HEK293 (cell line): ENCODE measurements at regions not wholly inside any gene's neighbourhood (a gene's known extent, or its start where the extent isn't known, plus 50 kb on each side); places are given as distances from the start of the nearest gene placed in this dataset.

Source experiments
- CTCF ChIP-seq: fragments of 450-650 bp; formaldehyde crosslinking; IDR thresholded peaks from 2 replicates; pipeline ENCODE4 v1.5.1; 2016; ENCODE audit warnings: missing biosample characterization, missing genetic modification characterization
- HOXC10 ChIP-seq: sonication (generic); formaldehyde crosslinking; IDR thresholded peaks from 2 replicates; pipeline ENCODE4 v1.8.1; 2023; ENCODE audit warnings: mild to moderate bottlenecking, missing genetic modification reagents
- PBX3 ChIP-seq: sonication (generic); formaldehyde crosslinking; IDR thresholded peaks from 2 replicates; pipeline ENCODE4 v1.8.1; 2022; ENCODE audit warnings: mild to moderate bottlenecking, moderate library complexity, missing genetic modification reagents
- RBAK ChIP-seq: fragments of 450-650 bp; formaldehyde crosslinking; IDR thresholded peaks from 2 replicates; pipeline ENCODE4 v1.5.1; 2016; ENCODE audit warnings: missing biosample characterization, missing genetic modification characterization
- REST ChIP-seq: fragments of 450-650 bp; formaldehyde crosslinking; IDR thresholded peaks from 2 replicates; pipeline ENCODE4 v1.5.1; 2016; ENCODE audit warnings: missing biosample characterization, missing genetic modification characterization
- ZNF121 ChIP-seq: fragments of 450-650 bp; formaldehyde crosslinking; IDR thresholded peaks from 2 replicates; pipeline ENCODE4 v1.5.1; 2016; ENCODE audit warnings: missing biosample characterization, missing genetic modification characterization
- ZNF292 ChIP-seq: fragments of 450-650 bp; formaldehyde crosslinking; IDR thresholded peaks from 2 replicates; pipeline ENCODE4 v1.5.1; 2016; ENCODE audit warnings: low read depth, missing biosample characterization, missing genetic modification characterization, borderline replicate concordance
- ZNF423 ChIP-seq: fragments of 450-650 bp; formaldehyde crosslinking; IDR thresholded peaks from 2 replicates; pipeline ENCODE4 v1.5.1; 2016; ENCODE audit warnings: missing biosample characterization, missing genetic modification characterization
- ZNF560 ChIP-seq: fragments of 450-650 bp; formaldehyde crosslinking; IDR thresholded peaks from 2 replicates; pipeline ENCODE4 v1.5.1; 2017; ENCODE audit warnings: missing biosample characterization, missing genetic modification characterization, borderline replicate concordance
- ZNF707 ChIP-seq: fragments of 450-650 bp; formaldehyde crosslinking; IDR thresholded peaks from 2 replicates; pipeline ENCODE4 v1.5.1; 2016; ENCODE audit warnings: missing biosample characterization, missing genetic modification characterization
- ZNF776 ChIP-seq: fragments of 450-650 bp; formaldehyde crosslinking; IDR thresholded peaks from 2 replicates; pipeline ENCODE4 v1.5.0; 2017; ENCODE audit warnings: missing biosample characterization, missing genetic modification characterization, borderline replicate concordance

GRCh38 chr10:120011359-120012130 lies 119.0 kb downstream of the SEC23IP start:
- TF ChIP-seq ZNF776 (tag by site-specific recombination) (no peak), CTCF (no peak), ZNF292 (tag by site-specific recombination) (no peak), ZNF707 (no peak), REST (tag by site-specific recombination) (no peak), ZNF560 (tag by site-specific recombination) (no peak), PBX3 (no peak), RBAK (tag by site-specific recombination) (no peak), HOXC10 (CRISPR knock-in tag) (no peak), ZNF423 (tag by site-specific recombination) (no peak), ZNF121 (tag by site-specific recombination) (no peak)
